Mesenteric fat pad (tissue), 1 donor: ENCODE measurements at regions not wholly inside any gene's neighbourhood (a gene's known extent, or its start where the extent isn't known, plus 50 kb on each side); places are given as distances from the start of the nearest gene placed in this dataset.
"Not testable (repeated sequence)": the region's sequence is repeated elsewhere in the genome, so short reads cannot be mapped to it uniquely, and the experiment has no call there.

Experiments
- DNase-seq: peaks from one replicate; pipeline ENCODE4 v3.0.0-alpha.2; 2020; ENCODE audit warnings: low spot score
- donor health status: DM: yes; HTN: yes; CAD: no.

GRCh38 chr7:36036590-36036989 lies 116.5 kb upstream of the EEPD1 start:
- no peak for DNase-seq

DNA sequence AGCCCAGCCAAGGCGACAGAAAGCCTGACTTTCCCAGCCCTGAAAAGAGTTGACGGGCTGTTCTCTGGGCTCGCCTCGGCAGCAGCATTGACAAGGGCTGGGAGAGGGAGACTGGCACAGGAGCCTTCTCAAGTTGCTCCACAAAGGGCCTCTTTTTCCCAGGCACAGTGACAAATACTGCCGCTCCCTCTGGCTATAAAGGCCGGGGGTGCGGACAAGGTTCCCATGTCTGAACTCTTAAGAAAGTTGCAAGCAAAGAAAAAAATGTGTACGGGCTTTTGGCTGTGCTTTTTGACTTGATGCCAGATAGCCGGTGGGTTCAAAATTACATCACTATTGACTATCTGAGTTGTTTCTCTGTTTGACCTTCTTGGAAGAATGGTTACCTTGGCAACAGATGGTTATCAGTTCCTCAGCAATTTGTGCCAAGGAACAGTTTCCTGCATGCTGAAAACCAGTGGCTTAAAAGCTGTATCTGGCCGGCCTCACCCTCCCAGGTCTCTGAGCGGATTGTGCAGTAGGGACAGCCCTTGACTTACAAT lies 115.9 kb upstream of the EEPD1 start:
- no peak for DNase-seq

DNA sequence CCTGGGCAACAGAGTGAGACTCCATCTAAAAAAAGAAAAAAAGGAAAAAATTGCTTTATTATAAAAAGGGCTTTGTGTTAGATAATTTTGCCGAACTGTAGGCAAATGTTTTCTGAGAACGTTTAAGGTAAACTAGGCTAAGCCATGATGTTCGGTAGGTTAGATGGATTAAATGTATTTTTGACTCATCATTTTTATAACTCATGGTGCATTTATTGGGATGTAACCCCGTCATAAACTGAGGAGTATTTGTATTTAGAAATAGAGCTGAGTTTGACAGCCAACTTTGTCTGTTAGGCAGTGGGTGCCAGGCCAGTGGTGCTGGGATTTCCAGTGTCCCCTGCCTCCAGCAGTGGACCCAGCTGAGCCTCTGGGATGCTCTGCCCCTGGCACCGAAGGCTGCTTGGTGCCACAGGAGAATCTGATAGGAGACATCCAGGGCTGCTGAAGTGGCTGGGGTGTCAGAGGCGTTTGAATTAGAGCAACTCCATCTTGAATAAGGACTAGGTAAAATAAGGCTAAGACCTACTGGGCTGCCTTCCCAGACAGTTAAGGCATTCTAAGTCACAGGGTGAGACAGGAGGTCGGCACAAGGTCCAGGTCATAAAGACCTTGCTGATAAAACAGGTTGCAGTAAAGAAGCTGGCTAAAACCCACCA lies 114.9 kb upstream of the EEPD1 start:
- DNase-seq, result no peak

GRCh38 chr7:36039243-36039642 lies 113.8 kb upstream of the EEPD1 start:
- DNase-seq, result no peak

GRCh38 chr7:36039671-36040070 lies 113.4 kb upstream of the EEPD1 start:
- no peak for DNase-seq

DNA sequence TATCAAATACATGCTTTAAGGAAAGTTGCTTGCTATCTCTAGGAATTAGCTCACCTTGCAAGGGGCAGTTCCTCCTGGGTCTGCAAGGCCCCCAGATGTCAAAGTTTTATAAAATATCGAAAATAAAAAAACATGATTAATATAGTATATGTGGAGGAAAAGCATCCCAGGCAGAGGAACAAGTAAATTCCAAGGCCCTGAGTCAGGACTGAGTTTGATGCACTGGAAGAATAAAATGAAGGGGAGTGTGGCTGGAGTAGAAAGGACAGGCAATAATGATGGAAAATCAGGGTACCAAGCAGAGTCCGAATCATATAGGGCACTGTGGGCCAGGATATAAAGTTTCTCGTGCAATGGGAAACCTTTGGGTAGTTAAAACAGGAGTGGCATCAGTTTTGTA lies 112.4 kb upstream of the EEPD1 start:
- no peak for DNase-seq

DNA sequence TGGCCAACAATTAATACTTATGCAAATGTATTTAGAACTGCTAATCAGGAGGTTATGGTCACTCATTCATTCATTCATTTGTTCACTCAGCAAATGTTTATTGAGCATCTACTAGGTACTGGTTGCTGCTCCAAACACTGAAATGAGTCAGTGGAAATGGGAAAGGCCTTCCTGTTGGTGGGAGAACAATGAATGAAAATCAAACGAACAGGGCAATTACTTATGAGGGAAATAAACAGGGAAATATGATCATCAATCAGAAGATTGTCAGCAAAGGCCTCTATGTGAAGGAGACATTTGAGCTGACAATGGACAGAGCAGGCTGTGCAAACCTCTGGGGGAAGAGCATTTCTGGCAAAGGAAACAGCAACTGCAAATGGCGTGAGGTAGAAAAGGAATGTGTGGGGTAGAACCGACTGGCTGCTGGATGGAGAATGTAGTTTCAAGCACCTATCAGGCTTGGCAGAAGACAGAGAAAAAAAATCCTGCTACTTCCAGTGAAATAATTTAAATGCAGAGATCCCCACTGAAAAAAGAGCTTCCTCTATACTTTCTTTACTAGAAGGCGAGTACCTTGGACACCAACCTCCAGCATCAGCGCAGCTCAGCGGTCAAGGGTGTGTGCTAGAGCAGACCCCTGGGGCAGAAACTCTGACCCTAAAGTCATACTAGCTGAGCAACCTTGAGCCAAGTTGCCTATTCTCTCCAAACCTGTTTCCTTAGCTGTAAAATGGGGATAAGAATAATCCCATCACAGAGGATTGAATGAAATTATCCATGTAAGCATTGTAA lies 108.8 kb upstream of the EEPD1 start:
- no peak for DNase-seq

GRCh38 chr7:36045326-36045725 lies 107.7 kb upstream of the EEPD1 start:
- no peak for DNase-seq

DNA sequence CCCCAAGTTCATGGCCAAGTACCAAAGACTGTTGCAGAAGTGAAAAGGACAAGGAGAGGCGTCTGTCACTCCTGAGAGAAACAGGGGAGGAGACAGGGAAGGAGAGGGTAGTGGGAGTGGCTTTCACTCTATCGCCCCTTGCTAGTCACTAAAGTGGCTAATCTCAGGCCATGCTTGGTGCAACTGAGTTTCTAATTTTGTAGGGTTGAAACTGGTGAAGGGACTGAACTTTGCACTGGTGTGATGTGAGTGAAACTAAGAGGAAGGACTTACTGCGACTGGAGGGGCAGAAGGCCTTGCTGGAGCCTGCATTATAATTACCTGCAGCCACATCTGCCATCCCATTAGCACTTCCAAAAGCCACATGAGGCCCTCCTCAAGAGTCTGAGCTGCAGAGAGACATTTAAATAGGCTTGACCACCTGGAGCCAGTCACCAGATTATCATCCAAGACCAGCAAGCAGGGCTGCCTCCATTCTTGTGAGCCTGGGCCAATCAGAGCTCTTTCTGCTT lies 107.2 kb upstream of the EEPD1 start:
- DNase-seq, result no peak

DNA sequence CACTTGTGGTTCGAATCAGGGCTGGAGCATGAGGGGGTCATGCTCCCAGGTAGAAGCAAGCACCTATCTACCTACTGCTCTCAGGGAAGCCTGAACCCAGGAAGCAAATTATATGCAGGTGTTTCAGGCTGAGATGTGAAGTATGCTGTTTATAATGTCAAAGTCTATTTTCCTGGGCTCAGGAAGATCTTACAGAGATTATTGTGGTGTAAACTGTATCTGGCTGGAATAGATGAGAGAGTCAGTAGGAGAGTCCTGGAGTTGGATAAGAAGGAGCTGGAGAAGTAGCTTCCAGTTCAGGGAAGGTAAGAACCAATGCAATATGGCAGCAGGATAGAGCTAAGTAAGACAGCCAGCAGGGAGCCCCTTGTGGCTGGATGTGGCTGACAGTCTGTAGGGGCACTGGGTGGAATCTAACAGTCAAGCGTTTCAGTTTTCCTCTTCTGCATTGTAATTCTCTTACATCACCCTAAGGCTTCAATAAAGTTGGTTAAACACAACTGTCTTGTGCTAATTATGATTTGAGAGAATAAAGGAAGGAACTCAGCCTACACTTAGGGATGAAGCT lies 105.9 kb upstream of the EEPD1 start:
- no peak for DNase-seq

DNA sequence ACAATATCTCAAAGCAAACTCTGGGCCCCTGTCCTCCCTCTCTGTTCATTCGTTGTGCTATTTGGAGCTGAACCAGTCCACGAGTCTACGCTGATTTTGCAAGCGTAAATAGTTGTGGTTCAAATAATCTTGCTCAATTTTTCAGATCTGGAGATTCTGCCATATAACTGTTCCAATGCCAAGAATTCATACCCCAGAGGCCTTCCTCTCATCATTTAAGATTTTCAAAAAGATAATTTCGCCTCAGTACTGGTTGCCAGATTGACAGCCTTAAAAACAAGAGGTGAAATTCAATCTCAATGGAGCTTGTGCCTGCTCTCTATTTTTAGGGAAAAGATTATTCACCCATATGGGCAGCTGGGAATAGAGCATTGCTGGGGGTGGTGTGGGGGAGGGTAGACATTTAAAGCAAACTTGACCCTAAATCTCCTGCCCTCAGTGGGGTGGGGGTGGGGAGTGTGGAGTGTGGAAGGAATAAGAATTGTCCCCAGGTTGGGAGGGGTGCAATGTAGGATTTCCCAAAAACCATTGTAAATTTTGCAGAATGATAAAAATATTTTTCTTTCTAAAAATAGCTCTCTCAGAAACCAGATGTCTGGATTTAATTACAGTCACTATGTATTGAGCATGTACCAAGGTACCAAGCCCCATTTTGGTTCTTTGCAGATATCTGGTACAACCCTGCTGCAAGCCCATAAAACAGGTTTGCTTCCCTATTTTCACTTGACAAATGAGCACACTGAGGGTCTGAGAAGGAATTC lies 104.7 kb upstream of the EEPD1 start:
- no peak for DNase-seq

GRCh38 chr7:36048902-36049240 lies 104.2 kb upstream of the EEPD1 start:
- DNase-seq, result no peak

DNA sequence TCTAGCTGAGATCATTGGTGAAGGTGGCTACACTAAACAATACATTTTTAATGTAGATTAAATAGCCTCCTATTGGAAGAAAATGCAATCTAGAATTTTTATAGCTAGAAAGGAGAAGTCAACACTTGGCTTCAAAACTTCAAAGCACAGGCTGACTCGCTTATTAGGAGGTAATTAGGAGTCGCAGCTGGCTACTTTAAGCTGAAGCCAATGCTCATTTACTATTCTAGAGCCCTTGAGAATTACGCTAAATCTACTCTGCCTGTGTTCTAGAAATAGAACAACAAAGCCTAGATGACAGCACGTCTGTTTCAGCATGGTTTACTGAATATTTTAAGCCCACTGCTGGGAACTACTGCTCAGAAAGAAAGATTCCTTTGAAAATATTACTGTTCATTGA lies 101.6 kb upstream of the EEPD1 start:
- DNase-seq, result no peak

DNA sequence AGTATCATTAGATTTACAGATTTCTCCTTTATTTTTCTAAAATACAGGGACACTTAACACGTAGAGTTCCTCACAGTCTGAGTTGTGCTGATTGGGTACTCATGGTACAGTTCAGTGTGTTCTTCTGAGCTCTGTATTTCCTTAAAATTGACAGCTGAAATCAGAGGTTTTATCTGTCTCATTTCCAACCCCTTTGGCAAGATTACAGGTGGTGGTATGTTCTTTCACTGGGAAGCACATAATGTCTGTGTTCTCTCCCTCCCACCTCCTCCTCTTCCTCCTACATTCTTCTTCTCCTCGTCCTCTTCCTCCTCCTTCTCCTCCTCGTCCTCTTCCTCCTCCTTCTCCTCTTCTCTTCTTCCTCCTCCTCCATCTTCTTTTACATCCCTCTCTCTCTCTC lies 99.5 kb upstream of the EEPD1 start:
- no peak for DNase-seq

- no peak for DNase-seq
Measured at GRCh38 chr7:36054637-36055036, 98.4 kb upstream of the EEPD1 start.

GRCh38 chr7:36055207-36055606 lies 97.8 kb upstream of the EEPD1 start:
- no peak for DNase-seq

GRCh38 chr7:36057323-36057722 lies 95.7 kb upstream of the EEPD1 start:
- no peak for DNase-seq

- DNase-seq, result no peak
Measured at GRCh38 chr7:36058020-36058592, 94.9 kb upstream of the EEPD1 start.

DNA sequence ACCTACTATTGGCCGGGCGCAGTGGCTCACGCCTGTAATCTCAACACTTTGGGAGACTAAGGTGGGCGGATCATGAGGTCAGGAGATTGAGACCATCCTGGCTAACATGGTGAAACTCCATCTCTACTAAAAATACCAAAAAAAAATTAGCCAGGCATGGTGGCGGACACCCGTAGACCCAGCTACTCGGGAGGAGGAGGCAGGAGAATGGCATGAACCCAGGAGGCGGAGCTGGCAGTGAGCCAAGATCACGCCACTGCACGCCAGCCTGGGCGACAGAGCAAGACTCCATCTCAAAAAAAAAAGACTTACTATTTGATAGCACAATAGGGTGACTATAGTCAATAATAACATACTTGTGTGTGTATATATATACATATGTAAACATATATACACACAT lies 92.7 kb upstream of the EEPD1 start:
- DNase-seq, result not testable (repeated sequence)

GRCh38 chr7:36062154-36062815 lies 90.8 kb upstream of the EEPD1 start:
- no peak for DNase-seq

GRCh38 chr7:36064676-36065075 lies 88.4 kb upstream of the EEPD1 start:
- no peak for DNase-seq
